ENCODE measurements at regions not wholly inside any gene's neighbourhood (a gene's known extent, or its start where the extent isn't known, plus 50 kb on each side); places are given as distances from the start of the nearest gene placed in this dataset.

- no peaks in the 10 kb centered on the region for H3K9me2 ChIP-seq (ENCODE audit: insufficient read depth, low read length)
- H3K9ac ChIP-seq (ENCODE audit: low read length), result no peak overlapping the region
- H4K20me1 ChIP-seq (ENCODE audit: insufficient read depth), result no peaks in the 10 kb centered on the region
- no peaks in the 10 kb centered on the region for H3K36me3 ChIP-seq (ENCODE audit: insufficient read depth, low read length)
- H3F3A ChIP-seq (ENCODE audit: insufficient read depth, low read length, poor library complexity, severe bottlenecking), result no peaks in the 10 kb centered on the region
- no peak for TF ChIP-seq CTCF (IDR thresholded peaks at IDR 0.05; ENCODE audit: poor library complexity, severe bottlenecking)
- no peak for TF ChIP-seq SMC3 (conservative IDR thresholded peaks at IDR 0.05; ENCODE audit: poor library complexity)
- no peak for TF ChIP-seq TAF1 (IDR thresholded peaks at IDR 0.05; ENCODE audit: low read depth)
- no peak for TF ChIP-seq EZH2 (IDR thresholded peaks at IDR 0.05; ENCODE audit: borderline replicate concordance, insufficient read depth, low read length, poor library complexity, severe bottlenecking)
- TF ChIP-seq POLR2AphosphoS5 (IDR thresholded peaks at IDR 0.05), result no peak
- TF ChIP-seq EP300 (conservative IDR thresholded peaks at IDR 0.05; ENCODE audit: poor library complexity, severe bottlenecking), result no peak
- TF ChIP-seq MXI1 (conservative IDR thresholded peaks at IDR 0.05; ENCODE audit: poor library complexity, severe bottlenecking), result no peak
- no peak for TF ChIP-seq REST (IDR thresholded peaks at IDR 0.05; ENCODE audit: borderline replicate concordance)
- TF ChIP-seq RAD21 (conservative IDR thresholded peaks at IDR 0.05), result no peak
- H2AFZ ChIP-seq (ENCODE audit: low read depth, low read length), result no peak overlapping the region
- no peaks in the 10 kb centered on the region for H3K9me3 ChIP-seq (ENCODE audit: low read length)
- no peaks in the 10 kb centered on the region for H3K27me3 ChIP-seq (ENCODE audit: insufficient read depth, low read depth, low read length)
- H3K79me2 ChIP-seq (replicated peaks; ENCODE audit: insufficient read depth, low read length), result no peaks in the 10 kb centered on the region
- no peak overlapping the region for H3K4me2 ChIP-seq (ENCODE audit: low read length)
- H3K4me3 ChIP-seq (ENCODE audit: low read length), result no peak overlapping the region
- no peak overlapping the region for H3K27ac ChIP-seq (ENCODE audit: low read length)
Measured at GRCh38 chr10:47167591-47167990, 132.4 kb upstream of the GDF10 start.

GRCh38 chr10:47169581-47169980 is 130.4 kb upstream of the GDF10 start:
- no peak overlapping the region for H3K4me2 ChIP-seq (ENCODE audit: low read length)
- no peaks in the 10 kb centered on the region for H3F3A ChIP-seq (ENCODE audit: insufficient read depth, low read length, poor library complexity, severe bottlenecking)
- TF ChIP-seq EP300 (conservative IDR thresholded peaks at IDR 0.05; ENCODE audit: poor library complexity, severe bottlenecking) (no peak), REST (IDR thresholded peaks at IDR 0.05; ENCODE audit: borderline replicate concordance) (no peak), TAF1 (IDR thresholded peaks at IDR 0.05; ENCODE audit: low read depth) (no peak), RAD21 (conservative IDR thresholded peaks at IDR 0.05) (no peak)

More at GRCh38 chr10:47169581-47169980, 130.4 kb upstream of the GDF10 start:
- Histone ChIP-seq H3K9me2 (ENCODE audit: insufficient read depth, low read length) (no peaks in the 10 kb centered on the region), H3K27me3 (ENCODE audit: insufficient read depth, low read depth, low read length) (no peaks in the 10 kb centered on the region), H3K36me3 (ENCODE audit: insufficient read depth, low read length) (no peaks in the 10 kb centered on the region), H3K9me3 (ENCODE audit: low read length) (no peaks in the 10 kb centered on the region), H3K9ac (ENCODE audit: low read length) (no peak overlapping the region), H3K79me2 (replicated peaks; ENCODE audit: insufficient read depth, low read length) (no peaks in the 10 kb centered on the region), H2AFZ (ENCODE audit: low read depth, low read length) (no peak overlapping the region), H4K20me1 (ENCODE audit: insufficient read depth) (no peaks in the 10 kb centered on the region), H3K27ac (ENCODE audit: low read length) (no peak overlapping the region), H3K4me3 (ENCODE audit: low read length) (no peak overlapping the region)

Data from neural cell (in vitro differentiated cells).